ENCODE measurements at regions not wholly inside any gene's neighbourhood (a gene's known extent, or its start where the extent isn't known, plus 50 kb on each side); places are given as distances from the start of the nearest gene placed in this dataset.
A peak's percentile ranks its signal among the peaks of the same experiment; 100 is the strongest.
"Not testable (repeated sequence)": the region's sequence is repeated elsewhere in the genome, so short reads cannot be mapped to it uniquely, and the experiment has no call there.

- no peak for DNase-seq
Observed at GRCh38 chr13:90723381-90723780, 624.1 kb upstream of the MIR17HG start.

- no peak for DNase-seq
Observed at GRCh38 chr13:90726375-90726774, 621.1 kb upstream of the MIR17HG start.

- no peak for DNase-seq
Observed at GRCh38 chr13:90732049-90732448, 615.4 kb upstream of the MIR17HG start.

GRCh38 chr13:90734497-90734896 is 613.0 kb upstream of the MIR17HG start:
- DNase-seq, result not testable (repeated sequence)

GRCh38 chr13:90738881-90739280 is 608.6 kb upstream of the MIR17HG start:
- no peak for DNase-seq

- DNase-seq, result no peak
Observed at GRCh38 chr13:90740099-90740498, 607.4 kb upstream of the MIR17HG start.

- DNase-seq, result no peak
Observed at GRCh38 chr13:90742381-90742780, 605.1 kb upstream of the MIR17HG start.

- DNase-seq, result no peak
Observed at GRCh38 chr13:90746230-90746629, 601.3 kb upstream of the MIR17HG start.

GRCh38 chr13:90750021-90750420 is 597.5 kb upstream of the MIR17HG start:
- DNase-seq, result no peak

GRCh38 chr13:90751026-90751425 is 596.5 kb upstream of the MIR17HG start:
- DNase-seq, result no peak

GRCh38 chr13:90752070-90752469 is 595.4 kb upstream of the MIR17HG start:
- DNase-seq, result no peak

- no peak for DNase-seq
Observed at GRCh38 chr13:90757127-90757680, 590.3 kb upstream of the MIR17HG start.

GRCh38 chr13:90760639-90761038 is 586.8 kb upstream of the MIR17HG start:
- DNase-seq, result no peak

GRCh38 chr13:90763476-90764150 is 583.9 kb upstream of the MIR17HG start:
- DNase-seq, result peak; percentile 4

GRCh38 chr13:90766386-90766902 is 581.0 kb upstream of the MIR17HG start:
- no peak for DNase-seq

GRCh38 chr13:90768116-90768515 is 579.4 kb upstream of the MIR17HG start:
- DNase-seq, result peak; percentile 63

GRCh38 chr13:90769387-90769786 is 578.1 kb upstream of the MIR17HG start:
- DNase-seq, result no peak

GRCh38 chr13:90770334-90770733 is 577.2 kb upstream of the MIR17HG start:
- DNase-seq, result no peak

GRCh38 chr13:90773681-90774080 is 573.8 kb upstream of the MIR17HG start:
- DNase-seq, result no peak

- DNase-seq, result no peak
Observed at GRCh38 chr13:90776051-90776748, 571.3 kb upstream of the MIR17HG start.

- DNase-seq, result no peak
Observed at GRCh38 chr13:90783273-90783672, 564.2 kb upstream of the MIR17HG start.

GRCh38 chr13:90787007-90787406 is 560.5 kb upstream of the MIR17HG start:
- DNase-seq, result no peak

GRCh38 chr13:90792335-90792734 is 555.2 kb upstream of the MIR17HG start:
- DNase-seq, result no peak

- DNase-seq, result no peak
Observed at GRCh38 chr13:90793261-90793820, 554.1 kb upstream of the MIR17HG start.

Measured in MV-4-11 (cell line).